ENCODE measurements at regions not wholly inside any gene's neighbourhood (a gene's known extent, or its start where the extent isn't known, plus 50 kb on each side); places are given as distances from the start of the nearest gene placed in this dataset.
"Not testable (repeated sequence)": the region's sequence is repeated elsewhere in the genome, so short reads cannot be mapped to it uniquely, and the experiment has no call there.

DNA sequence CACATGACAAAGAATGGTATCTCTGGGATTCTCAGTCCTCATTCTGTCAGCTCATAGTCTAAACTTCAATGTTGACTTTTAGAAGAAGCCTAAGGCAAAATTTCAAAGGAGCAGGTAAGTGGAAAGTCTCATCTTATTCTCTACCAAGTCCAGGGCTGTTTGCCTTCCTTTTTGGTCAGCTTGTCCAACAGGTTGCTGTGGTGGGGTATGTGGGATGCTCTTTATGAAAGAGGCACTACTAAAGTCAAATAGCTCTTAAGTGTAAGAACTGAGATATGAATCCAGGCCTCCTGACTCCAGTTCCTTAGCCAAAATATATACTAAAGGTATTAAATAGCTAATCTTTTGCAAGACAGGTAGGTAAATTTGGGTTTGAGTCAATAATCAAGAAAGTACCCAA lies 540.6 kb upstream of the SPRY2 start:
- Histone ChIP-seq H3K9me3 (ENCODE audit: control insufficient read depth, low read length) (no peaks in the 10 kb centered on the region), H3K4me2 (ENCODE audit: low read length) (no peak overlapping the region), H3K4me3 (ENCODE audit: low read depth, low read length) (no peak overlapping the region), H2AFZ (no peak overlapping the region), H3K79me2 (no peaks in the 10 kb centered on the region), H3K4me1 (no peaks in the 10 kb centered on the region), H3K27me3 (ENCODE audit: control insufficient read depth, insufficient read depth, low read length) (no peaks in the 10 kb centered on the region), H3K9ac (no peak overlapping the region), H3K36me3 (ENCODE audit: control insufficient read depth, insufficient read depth, low read length) (no peaks in the 10 kb centered on the region), H3K27ac (no peak overlapping the region)
- TF ChIP-seq, protein P1, sequence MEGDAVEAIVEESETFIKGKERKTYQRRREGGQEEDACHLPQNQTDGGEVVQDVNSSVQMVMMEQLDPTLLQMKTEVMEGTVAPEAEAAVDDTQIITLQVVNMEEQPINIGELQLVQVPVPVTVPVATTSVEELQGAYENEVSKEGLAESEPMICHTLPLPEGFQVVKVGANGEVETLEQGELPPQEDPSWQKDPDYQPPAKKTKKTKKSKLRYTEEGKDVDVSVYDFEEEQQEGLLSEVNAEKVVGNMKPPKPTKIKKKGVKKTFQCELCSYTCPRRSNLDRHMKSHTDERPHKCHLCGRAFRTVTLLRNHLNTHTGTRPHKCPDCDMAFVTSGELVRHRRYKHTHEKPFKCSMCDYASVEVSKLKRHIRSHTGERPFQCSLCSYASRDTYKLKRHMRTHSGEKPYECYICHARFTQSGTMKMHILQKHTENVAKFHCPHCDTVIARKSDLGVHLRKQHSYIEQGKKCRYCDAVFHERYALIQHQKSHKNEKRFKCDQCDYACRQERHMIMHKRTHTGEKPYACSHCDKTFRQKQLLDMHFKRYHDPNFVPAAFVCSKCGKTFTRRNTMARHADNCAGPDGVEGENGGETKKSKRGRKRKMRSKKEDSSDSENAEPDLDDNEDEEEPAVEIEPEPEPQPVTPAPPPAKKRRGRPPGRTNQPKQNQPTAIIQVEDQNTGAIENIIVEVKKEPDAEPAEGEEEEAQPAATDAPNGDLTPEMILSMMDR (IDR thresholded peaks at IDR 0.05), result no peak

- H3K9me3 ChIP-seq (ENCODE audit: control insufficient read depth, low read length), result no peaks in the 10 kb centered on the region
- H3K9ac ChIP-seq, result no peak overlapping the region
- no peak overlapping the region for H3K4me2 ChIP-seq (ENCODE audit: low read length)
- no peaks in the 10 kb centered on the region for H3K36me3 ChIP-seq (ENCODE audit: control insufficient read depth, insufficient read depth, low read length)
- no peaks in the 10 kb centered on the region for H3K79me2 ChIP-seq
- H3K4me1 ChIP-seq, result no peaks in the 10 kb centered on the region
- H3K27ac ChIP-seq, result no peak overlapping the region
- TF ChIP-seq, protein P1 (IDR thresholded peaks at IDR 0.05), result no peak
- no peak overlapping the region for H2AFZ ChIP-seq
- H3K27me3 ChIP-seq (ENCODE audit: control insufficient read depth, insufficient read depth, low read length), result no peaks in the 10 kb centered on the region
- H3K4me3 ChIP-seq (ENCODE audit: low read depth, low read length), result no peak overlapping the region
Measured at GRCh38 chr13:80881034-80881433, 540.1 kb upstream of the SPRY2 start.

GRCh38 chr13:80877944-80878241 lies 537.0 kb upstream of the SPRY2 start:
- Histone ChIP-seq H3K27ac (no peak overlapping the region), H3K4me3 (ENCODE audit: low read depth, low read length) (no peak overlapping the region), H3K36me3 (ENCODE audit: control insufficient read depth, insufficient read depth, low read length) (no peaks in the 10 kb centered on the region), H3K79me2 (no peaks in the 10 kb centered on the region), H3K9ac (no peak overlapping the region), H2AFZ (no peak overlapping the region), H3K4me1 (no peaks in the 10 kb centered on the region), H3K27me3 (ENCODE audit: control insufficient read depth, insufficient read depth, low read length) (no peaks in the 10 kb centered on the region), H3K9me3 (ENCODE audit: control insufficient read depth, low read length) (no peaks in the 10 kb centered on the region), H3K4me2 (ENCODE audit: low read length) (no peak overlapping the region)
- TF ChIP-seq, protein P1 (IDR thresholded peaks at IDR 0.05), result no peak

DNA sequence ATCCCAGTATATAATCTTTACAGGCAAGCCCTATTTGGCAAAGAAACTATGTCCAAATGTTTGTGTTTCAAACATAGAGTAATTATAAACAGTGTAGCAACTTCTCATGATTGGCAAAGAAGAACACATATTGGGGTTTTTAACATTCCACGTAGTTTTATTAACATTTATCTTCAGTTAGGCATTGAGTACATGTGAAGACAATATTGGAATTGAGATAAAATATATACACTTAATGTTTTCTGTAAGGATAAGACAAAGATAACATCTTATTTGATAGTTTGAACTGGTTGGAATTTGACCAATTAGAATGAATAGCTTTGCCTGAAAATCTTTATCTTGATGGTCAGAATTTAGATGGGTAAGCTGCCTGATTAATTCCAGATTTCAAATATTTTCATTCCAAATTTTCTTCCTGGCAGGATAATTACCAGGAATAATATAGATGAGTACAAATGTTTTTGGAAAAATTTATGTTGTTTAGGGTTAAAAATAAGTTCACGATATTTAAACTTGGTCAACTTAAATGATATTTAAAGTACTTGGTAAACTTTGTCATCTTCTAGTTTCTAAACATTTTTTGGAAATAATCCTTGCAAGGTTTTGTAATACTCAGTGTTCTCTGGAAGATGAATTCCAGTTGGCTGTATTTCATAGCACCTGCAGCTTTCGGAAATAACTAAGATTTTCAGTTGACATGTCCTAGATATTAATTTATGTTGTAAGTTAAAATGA lies 536.5 kb upstream of the SPRY2 start:
- H3K4me1 ChIP-seq, result no peaks in the 10 kb centered on the region
- TF ChIP-seq, protein P1 (IDR thresholded peaks at IDR 0.05), result no peak
- H3K4me3 ChIP-seq (ENCODE audit: low read depth, low read length), result no peak overlapping the region
- no peaks in the 10 kb centered on the region for H3K9me3 ChIP-seq (ENCODE audit: control insufficient read depth, low read length)
- no peaks in the 10 kb centered on the region for H3K79me2 ChIP-seq
- no peaks in the 10 kb centered on the region for H3K36me3 ChIP-seq (ENCODE audit: control insufficient read depth, insufficient read depth, low read length)
- H3K4me2 ChIP-seq (ENCODE audit: low read length), result no peak overlapping the region
- H3K27ac ChIP-seq, result no peak overlapping the region
- no peak overlapping the region for H2AFZ ChIP-seq
- no peak overlapping the region for H3K9ac ChIP-seq
- H3K27me3 ChIP-seq (ENCODE audit: control insufficient read depth, insufficient read depth, low read length), result no peaks in the 10 kb centered on the region

- H3K4me2 ChIP-seq (ENCODE audit: low read length), result no peak overlapping the region
- no peak overlapping the region for H3K9ac ChIP-seq
- no peaks in the 10 kb centered on the region for H3K4me1 ChIP-seq
- H3K27ac ChIP-seq, result no peak overlapping the region
- H3K36me3 ChIP-seq (ENCODE audit: control insufficient read depth, insufficient read depth, low read length), result no peaks in the 10 kb centered on the region
- TF ChIP-seq, protein P1 (IDR thresholded peaks at IDR 0.05), result no peak
- H3K27me3 ChIP-seq (ENCODE audit: control insufficient read depth, insufficient read depth, low read length), result no peaks in the 10 kb centered on the region
- no peak overlapping the region for H3K4me3 ChIP-seq (ENCODE audit: low read depth, low read length)
- no peak overlapping the region for H2AFZ ChIP-seq
- H3K9me3 ChIP-seq (ENCODE audit: control insufficient read depth, low read length), result no peaks in the 10 kb centered on the region
- no peaks in the 10 kb centered on the region for H3K79me2 ChIP-seq
Measured at GRCh38 chr13:80873589-80873988, 532.7 kb upstream of the SPRY2 start.

DNA sequence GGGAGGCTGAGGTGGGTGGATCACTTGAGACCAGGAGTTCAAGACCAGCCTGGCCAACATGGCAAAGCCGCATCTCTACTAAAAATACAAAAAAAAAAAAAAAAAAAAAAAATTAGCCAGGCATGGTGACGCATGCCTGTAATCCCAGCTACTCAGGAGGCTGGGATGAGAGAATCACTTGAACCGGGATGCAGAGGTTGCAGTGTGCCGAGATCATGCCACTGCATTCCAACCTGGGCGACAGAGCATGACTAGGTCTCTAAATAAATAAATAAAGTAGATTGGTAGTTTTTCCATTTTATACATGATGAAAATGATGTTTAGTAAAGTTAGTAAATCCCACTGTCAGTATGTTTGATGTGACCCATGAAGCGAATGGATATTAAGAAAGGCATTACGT lies 531.0 kb upstream of the SPRY2 start:
- H3K9me3 ChIP-seq (ENCODE audit: control insufficient read depth, low read length); H3K4me1 ChIP-seq; H3K4me2 ChIP-seq (ENCODE audit: low read length); H2AFZ ChIP-seq; H3K36me3 ChIP-seq (ENCODE audit: control insufficient read depth, insufficient read depth, low read length); H3K79me2 ChIP-seq; H3K27me3 ChIP-seq (ENCODE audit: control insufficient read depth, insufficient read depth, low read length); H3K9ac ChIP-seq; H3K4me3 ChIP-seq (ENCODE audit: low read depth, low read length); H3K27ac ChIP-seq: not testable (repeated sequence)
